ENCODE measurements at regions not wholly inside any gene's neighbourhood (a gene's known extent, or its start where the extent isn't known, plus 50 kb on each side); places are given as distances from the start of the nearest gene placed in this dataset.

DNA sequence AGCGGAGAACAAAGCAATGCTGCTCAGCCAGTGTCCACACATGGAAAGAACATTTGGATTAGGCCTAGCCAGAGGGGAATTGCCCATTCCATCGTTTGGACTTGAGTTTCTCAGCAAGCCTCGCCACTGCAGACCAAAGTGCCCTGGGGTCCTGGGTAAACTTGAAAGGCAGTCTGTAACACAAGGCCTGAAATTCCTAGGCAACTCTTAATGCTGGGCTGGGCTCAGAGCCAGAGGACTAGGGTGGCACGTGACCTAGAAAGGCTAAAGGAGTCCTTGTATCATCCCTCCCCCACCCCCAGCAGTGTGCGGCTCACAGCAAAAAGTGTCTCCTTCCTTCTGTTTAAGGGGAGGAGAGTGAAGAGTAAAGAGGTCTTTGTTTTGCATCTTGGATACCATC lies 210.4 kb upstream of the ARX start:
- TF ChIP-seq ARNT2 (CRISPR knock-in tag; IDR thresholded peaks at IDR 0.05; ENCODE audit: low read depth): no peak
- no peak for TF ChIP-seq BRD4 (CRISPR knock-in tag; IDR thresholded peaks at IDR 0.05)
- TF ChIP-seq, protein P1, sequence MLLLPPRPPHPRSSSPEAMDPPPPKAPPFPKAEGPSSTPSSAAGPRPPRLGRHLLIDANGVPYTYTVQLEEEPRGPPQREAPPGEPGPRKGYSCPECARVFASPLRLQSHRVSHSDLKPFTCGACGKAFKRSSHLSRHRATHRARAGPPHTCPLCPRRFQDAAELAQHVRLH (CRISPR knock-in tag; IDR thresholded peaks at IDR 0.05; ENCODE audit: borderline replicate concordance, low read depth): no peak
- TF ChIP-seq ZNF343 (CRISPR knock-in tag; IDR thresholded peaks at IDR 0.05): no peak
- TF ChIP-seq, protein P2, sequence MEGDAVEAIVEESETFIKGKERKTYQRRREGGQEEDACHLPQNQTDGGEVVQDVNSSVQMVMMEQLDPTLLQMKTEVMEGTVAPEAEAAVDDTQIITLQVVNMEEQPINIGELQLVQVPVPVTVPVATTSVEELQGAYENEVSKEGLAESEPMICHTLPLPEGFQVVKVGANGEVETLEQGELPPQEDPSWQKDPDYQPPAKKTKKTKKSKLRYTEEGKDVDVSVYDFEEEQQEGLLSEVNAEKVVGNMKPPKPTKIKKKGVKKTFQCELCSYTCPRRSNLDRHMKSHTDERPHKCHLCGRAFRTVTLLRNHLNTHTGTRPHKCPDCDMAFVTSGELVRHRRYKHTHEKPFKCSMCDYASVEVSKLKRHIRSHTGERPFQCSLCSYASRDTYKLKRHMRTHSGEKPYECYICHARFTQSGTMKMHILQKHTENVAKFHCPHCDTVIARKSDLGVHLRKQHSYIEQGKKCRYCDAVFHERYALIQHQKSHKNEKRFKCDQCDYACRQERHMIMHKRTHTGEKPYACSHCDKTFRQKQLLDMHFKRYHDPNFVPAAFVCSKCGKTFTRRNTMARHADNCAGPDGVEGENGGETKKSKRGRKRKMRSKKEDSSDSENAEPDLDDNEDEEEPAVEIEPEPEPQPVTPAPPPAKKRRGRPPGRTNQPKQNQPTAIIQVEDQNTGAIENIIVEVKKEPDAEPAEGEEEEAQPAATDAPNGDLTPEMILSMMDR (CRISPR knock-in tag; IDR thresholded peaks at IDR 0.05): no peak
- TF ChIP-seq SMC3 (IDR thresholded peaks at IDR 0.05; ENCODE audit: low read length): no peak

All from HepG2 (cell line).